HCT116 (cell line): ENCODE measurements at regions not wholly inside any gene's neighbourhood (a gene's known extent, or its start where the extent isn't known, plus 50 kb on each side); places are given as distances from the start of the nearest gene placed in this dataset.

Source experiments
- ATAC-seq: fragments of 200-7000 bp; cut with Tn5 transposase; 2 replicates; pipeline ENCODE4 v1.9.1; 2020; ENCODE audit warnings: mild to moderate bottlenecking, moderate library complexity
- BruUV-seq: library from RNA; stranded (reverse); fragments of 400-500 nt; replicated peaks from 2 replicates; lab custom pipeline; 2021; lab: Mats Ljungman, UMichigan
- CTCF ChIA-PET: fragments of 300-600 bp; sonication (Branson Sonifier 250); formaldehyde crosslinking; loops from one replicate; lab custom pipeline; 2021; ENCODE audit warnings: antibody characterized with exemption; lab: Charles Lee
- POLR2A ChIA-PET: fragments of 300-600, 350-600 bp; sonication (Branson Sonifier 250); formaldehyde crosslinking; loops from one replicate; lab custom pipeline; 2021; ENCODE audit warnings: antibody characterized with exemption; lab: Charles Lee
- RAD21 ChIA-PET, 2 experiments: fragments of 300-600 bp; sonication (Branson Sonifier 250); formaldehyde crosslinking; loops; one replicate each; lab custom pipeline; 2023; ENCODE audit warnings: low total read pairs in 2 of 2; ENCODE audit not compliant: uncharacterized antibody in 2 of 2, unreplicated experiment in 2 of 2, low non-redundant PET in 1 of 2; lab: Charles Lee
- DNase-seq: peaks from one replicate; pipeline ENCODE4 v3.0.0-alpha.2; 2010; ENCODE audit warnings: low read depth, low spot score
- H2AFZ ChIP-seq: fragments of 200-600 bp; shearing (Covaris generic), sonication (generic); 2 replicates; pipeline ENCODE4 v1.6.1; 2017; ENCODE audit warnings: low read depth, mixed run types, mixed read lengths, antibody characterized with exemption, low read length; ENCODE audit not compliant: poor library complexity, severe bottlenecking
- H3K27ac ChIP-seq: 2 replicates; pipeline ENCODE4 v1.5.1; 2012; ENCODE audit warnings: low read depth, low read length
- H3K27me3 ChIP-seq: fragments of 200-600 bp; sonication (generic); 2 replicates; pipeline ENCODE4 v1.6.1; 2016; ENCODE audit warnings: mixed run types, low read length, mixed read lengths; ENCODE audit not compliant: insufficient read depth
- H3K36me3 ChIP-seq, 2 experiments: fragments of 200-500 bp in 1 of 2; fragments of 200-600 bp in 1 of 2; sonication (Bioruptor generic) in 1 of 2; sonication (generic) in 1 of 2; 2 replicates each; pipeline versions ENCODE4 v1.5.1 to v1.6.1; 2014 to 2016; ENCODE audit warnings: low read length in 2 of 2, inconsistent platforms in 1 of 2, mixed read lengths in 1 of 2, mixed run types in 1 of 2; ENCODE audit not compliant: insufficient read depth in 2 of 2, control insufficient read depth in 1 of 2
- H3K4me1 ChIP-seq, 2 experiments: fragments of 200-600 bp in 1 of 2; sonication (generic) in 1 of 2; 2 replicates each; pipeline versions ENCODE4 v1.5.1 to v1.6.1; 2012 to 2017; ENCODE audit warnings: low read length in 2 of 2, inconsistent platforms in 1 of 2, mild to moderate bottlenecking in 1 of 2, mixed read lengths in 1 of 2, mixed run types in 1 of 2, moderate library complexity in 1 of 2; ENCODE audit not compliant: insufficient read depth in 2 of 2, control insufficient read depth in 1 of 2
- H3K4me2 ChIP-seq: fragments of 200-600 bp; sonication (generic); 2 replicates; pipeline ENCODE4 v1.6.1; 2017; ENCODE audit warnings: mixed run types, low read length, mixed read lengths
- H3K4me3 ChIP-seq, 2 experiments: fragments of 200-600 bp in 1 of 2; sonication (generic) in 1 of 2; replicated peaks in 1 of 2; 2 replicates each; pipeline ENCODE4 v1.5.1; 2011 to 2016; ENCODE audit warnings: low read length in 2 of 2, control low read depth in 1 of 2, low read depth in 1 of 2, mild to moderate bottlenecking in 1 of 2, mixed read lengths in 1 of 2, mixed run types in 1 of 2
- H3K79me2 ChIP-seq: fragments of 200-600 bp; sonication (generic); 2 replicates; pipeline ENCODE4 v1.6.1; 2017; ENCODE audit warnings: mild to moderate bottlenecking, mixed run types, low read length, moderate library complexity, mixed read lengths; ENCODE audit not compliant: insufficient read depth
- H3K9ac ChIP-seq: fragments of 200-600 bp; sonication (generic); 2 replicates; pipeline ENCODE4 v1.6.1; 2016; ENCODE audit warnings: low read length, mixed read lengths
- H3K9me2 ChIP-seq: fragments of 200-600 bp; sonication (generic), shearing (Covaris generic); 2 replicates; pipeline ENCODE4 v1.6.1; 2017; ENCODE audit warnings: mixed run types, mild to moderate bottlenecking, moderate library complexity; ENCODE audit not compliant: insufficient read depth
- H3K9me3 ChIP-seq, 2 experiments: fragments of 200-500 bp in 1 of 2; fragments of 200-600 bp in 1 of 2; sonication (Bioruptor generic) in 1 of 2; sonication (generic) in 1 of 2; 2 replicates each; pipeline ENCODE4 v1.6.1; 2014 to 2017; ENCODE audit warnings: low read length in 2 of 2, mixed read lengths in 2 of 2, inconsistent platforms in 1 of 2, low read depth in 1 of 2, mild to moderate bottlenecking in 1 of 2, mixed run types in 1 of 2, moderate library complexity in 1 of 2; ENCODE audit not compliant: control insufficient read depth in 1 of 2, insufficient read depth in 1 of 2
- H4K20me1 ChIP-seq: fragments of 200-600 bp; sonication (generic), shearing (Covaris generic); 2 replicates; pipeline ENCODE4 v1.6.1; 2017; ENCODE audit warnings: mixed run types, mild to moderate bottlenecking, moderate library complexity; ENCODE audit not compliant: insufficient read depth
- ATF3 ChIP-seq: IDR thresholded peaks from 2 replicates; pipeline ENCODE4 v1.6.1; 2012
- CEBPB ChIP-seq: IDR thresholded peaks from 2 replicates; pipeline ENCODE4 v1.6.1; 2012; ENCODE audit warnings: low read depth
- CTCF ChIP-seq, 3 experiments: fragments of 200-600 bp in 1 of 3; sonication (generic) in 1 of 3; IDR thresholded peaks in 2 of 3; conservative IDR thresholded peaks in 1 of 3; 2 replicates each; pipeline ENCODE4 v1.5.1; 2012 to 2017; ENCODE audit warnings: low read depth in 2 of 3, low read length in 2 of 3, antibody characterized with exemption in 1 of 3, borderline replicate concordance in 1 of 3, control low read depth in 1 of 3, mild to moderate bottlenecking in 1 of 3, mixed read lengths in 1 of 3, mixed run types in 1 of 3, moderate library complexity in 1 of 3; ENCODE audit not compliant: insufficient read depth in 1 of 3
- EGR1 ChIP-seq: IDR thresholded peaks from 2 replicates; pipeline ENCODE4 v1.6.1; 2012; ENCODE audit warnings: low read depth
- ELF1 ChIP-seq: IDR thresholded peaks from 2 replicates; pipeline ENCODE4 v1.6.1; 2012; ENCODE audit warnings: low read depth, borderline replicate concordance
- EZH2 ChIP-seq: fragments of 200-600 bp; sonication (generic); IDR thresholded peaks from 2 replicates; pipeline ENCODE4 v1.6.1; 2017; ENCODE audit warnings: antibody characterized with exemption, mixed run types
- EZH2phosphoT487 ChIP-seq: fragments of 200-600 bp; IDR thresholded peaks from 2 replicates; pipeline ENCODE4 v1.6.1; 2018; ENCODE audit warnings: antibody characterized with exemption, borderline replicate concordance
- FOSL1 ChIP-seq: IDR thresholded peaks from 2 replicates; pipeline ENCODE4 v1.6.1; 2012; ENCODE audit warnings: low read depth
- POLR2A ChIP-seq: IDR thresholded peaks from 2 replicates; pipeline ENCODE4 v1.7.0; 2011; ENCODE audit warnings: borderline replicate concordance; ENCODE audit not compliant: insufficient read depth, insufficient read length; ENCODE audit errors: extremely low read depth
- POLR2AphosphoS5 ChIP-seq: IDR thresholded peaks from 2 replicates; pipeline ENCODE4 v1.6.1; 2011; ENCODE audit warnings: mild to moderate bottlenecking, low read depth, low read length, moderate library complexity
- RAD21 ChIP-seq: IDR thresholded peaks from 2 replicates; pipeline ENCODE4 v1.6.1; 2012; ENCODE audit warnings: low read depth, mild to moderate bottlenecking
- SIN3A ChIP-seq: IDR thresholded peaks from 2 replicates; pipeline ENCODE4 v1.6.1; 2012; ENCODE audit warnings: low read depth
- SRF ChIP-seq: IDR thresholded peaks from 2 replicates; pipeline ENCODE4 v1.6.1; 2012; ENCODE audit warnings: low read depth
- TCF7L2 ChIP-seq: IDR thresholded peaks from 2 replicates; pipeline ENCODE4 v1.7.0; 2011; ENCODE audit warnings: borderline replicate concordance, inconsistent platforms; ENCODE audit not compliant: insufficient read depth, insufficient read length; ENCODE audit errors: extremely low read depth
- ZFX ChIP-seq: fragments of 450-650 bp; IDR thresholded peaks from 2 replicates; pipeline ENCODE4 v1.6.1; 2017
- ZNF274 ChIP-seq: fragments of 200-500 bp; sonication (Bioruptor generic); IDR thresholded peaks from 2 replicates; pipeline ENCODE4 v1.6.1; 2014; ENCODE audit warnings: mild to moderate bottlenecking, low read depth, low read length, inconsistent platforms
- intact Hi-C: fragments of 100-400 bp; cut with micrococcal nuclease; formaldehyde crosslinking; loops from 2 replicates; pipeline ENCODE4 v1.10.0; 2022
- TF ChIP-seq, protein P1 (sequence below): IDR thresholded peaks from 2 replicates; pipeline ENCODE4 v1.6.1; 2011; ENCODE audit warnings: mild to moderate bottlenecking, low read length, moderate library complexity; ENCODE audit not compliant: insufficient replicate concordance; ENCODE audit errors: extremely low read depth

DNA sequence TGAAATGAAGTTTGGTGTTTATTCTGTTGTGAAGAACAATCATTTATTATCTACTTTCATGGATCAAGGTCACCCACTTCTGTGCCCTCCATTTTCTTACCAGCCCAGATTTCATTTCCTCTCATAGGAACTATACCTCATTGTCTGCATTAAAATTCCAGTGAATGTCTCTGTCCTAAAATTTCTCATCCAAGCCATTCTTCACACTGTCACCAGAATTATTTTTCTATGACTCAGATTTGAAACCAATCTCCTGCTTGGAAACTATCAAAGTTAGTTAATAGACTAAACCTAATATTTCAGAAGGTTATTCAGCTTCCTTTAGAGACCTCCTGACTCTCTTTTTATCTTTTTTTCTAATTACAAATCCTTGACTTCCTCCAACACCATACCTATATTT is 364.1 kb upstream of the CBLB start:
- ChIA-PET CTCF (no interaction called here), POLR2A (no interaction called here), RAD21 (no interaction called here)
- ATAC-seq (no peak), DNase-seq (no peak)
- Histone ChIP-seq H3K9me3 (no peaks in the 10 kb centered on the region), H3K79me2 (no peaks in the 10 kb centered on the region), H3K9ac (no peak overlapping the region), H3K27ac (no peak overlapping the region), H3K4me2 (no peak overlapping the region), H3K4me1 (no peaks in the 10 kb centered on the region), H4K20me1 (no peaks in the 10 kb centered on the region), H3K27me3 (no peaks in the 10 kb centered on the region), H2AFZ (no peak overlapping the region), H3K9me2 (no peaks in the 10 kb centered on the region; the same call in 1 of the 2 replicates), H3K36me3 (no peaks in the 10 kb centered on the region), H3K4me3 (no peak overlapping the region)
- no TSS peak for BruUV-seq
- intact Hi-C loops: no loop called here
- TF ChIP-seq ATF3 (no peak), ELF1 (no peak), RAD21 (no peak), SIN3A (no peak), ZFX (no peak), EGR1 (no peak), CTCF (IDR thresholded peaks at IDR 0.05 in 2 of 3, conservative IDR thresholded peaks at IDR 0.05 in 1 of 3; ENCODE audit: borderline replicate concordance in 1 of 3, insufficient read depth in 1 of 3, low read depth in 2 of 3, low read length in 2 of 3) (no peak), CEBPB (no peak), EZH2phosphoT487 (no peak)

DNA sequence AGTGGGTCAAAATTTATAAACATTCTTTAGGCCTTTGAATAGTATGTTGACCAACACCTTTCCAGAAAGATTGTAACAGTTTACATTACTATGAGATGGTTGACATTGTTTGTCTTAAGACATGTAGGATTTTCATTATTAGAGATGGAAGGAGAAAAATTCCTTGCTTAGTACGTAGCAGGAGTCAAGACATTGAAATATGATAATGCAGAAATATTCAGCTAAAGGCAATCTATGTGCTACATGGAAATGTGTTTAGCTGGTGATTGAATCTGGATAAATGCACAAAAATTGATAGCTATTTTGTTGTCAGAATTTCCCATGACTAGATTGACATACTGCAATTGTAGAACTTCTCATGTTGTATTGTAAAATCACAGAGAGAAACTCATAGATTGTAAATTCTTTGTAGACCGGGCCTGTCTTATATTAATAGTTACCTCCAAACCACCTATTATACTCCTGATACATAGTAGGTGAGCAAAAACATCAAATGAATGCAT is 370.4 kb upstream of the CBLB start:
- Histone ChIP-seq H3K79me2 (no peaks in the 10 kb centered on the region), H3K9me2 (no peaks in the 10 kb centered on the region), H3K36me3 (no peaks in the 10 kb centered on the region), H3K9me3 (no peaks in the 10 kb centered on the region), H3K27me3 (no peaks in the 10 kb centered on the region), H3K27ac (no peak overlapping the region), H4K20me1 (no peaks in the 10 kb centered on the region), H3K4me3 (no peak overlapping the region), H3K4me2 (no peak overlapping the region), H3K4me1 (no peaks in the 10 kb centered on the region), H2AFZ (no peak overlapping the region), H3K9ac (no peak overlapping the region)
- ATAC-seq (no peak), DNase-seq (no peak)
- intact Hi-C loops: no loop called here
- TF ChIP-seq SIN3A (no peak), ELF1 (no peak), POLR2AphosphoS5 (no peak), FOSL1 (no peak), RAD21 (no peak), ATF3 (no peak), ZNF274 (no peak), ZFX (no peak), EZH2 (no peak), TCF7L2 (no peak), EGR1 (no peak), SRF (no peak), POLR2A (no peak)
- TF ChIP-seq, protein P1, sequence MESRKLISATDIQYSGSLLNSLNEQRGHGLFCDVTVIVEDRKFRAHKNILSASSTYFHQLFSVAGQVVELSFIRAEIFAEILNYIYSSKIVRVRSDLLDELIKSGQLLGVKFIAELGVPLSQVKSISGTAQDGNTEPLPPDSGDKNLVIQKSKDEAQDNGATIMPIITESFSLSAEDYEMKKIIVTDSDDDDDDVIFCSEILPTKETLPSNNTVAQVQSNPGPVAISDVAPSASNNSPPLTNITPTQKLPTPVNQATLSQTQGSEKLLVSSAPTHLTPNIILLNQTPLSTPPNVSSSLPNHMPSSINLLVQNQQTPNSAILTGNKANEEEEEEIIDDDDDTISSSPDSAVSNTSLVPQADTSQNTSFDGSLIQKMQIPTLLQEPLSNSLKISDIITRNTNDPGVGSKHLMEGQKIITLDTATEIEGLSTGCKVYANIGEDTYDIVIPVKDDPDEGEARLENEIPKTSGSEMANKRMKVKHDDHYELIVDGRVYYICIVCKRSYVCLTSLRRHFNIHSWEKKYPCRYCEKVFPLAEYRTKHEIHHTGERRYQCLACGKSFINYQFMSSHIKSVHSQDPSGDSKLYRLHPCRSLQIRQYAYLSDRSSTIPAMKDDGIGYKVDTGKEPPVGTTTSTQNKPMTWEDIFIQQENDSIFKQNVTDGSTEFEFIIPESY: no peak
- no TSS peak for BruUV-seq
- ChIA-PET RAD21 (no interaction called here), POLR2A (no interaction called here), CTCF (no interaction called here)
